Kidney (tissue), 13 donors: ENCODE measurements at regions not wholly inside any gene's neighbourhood (a gene's known extent, or its start where the extent isn't known, plus 50 kb on each side); places are given as distances from the start of the nearest gene placed in this dataset.

Experiments used
- DNase-seq, 5 donors: peaks; one replicate each; pipeline ENCODE4 v3.0.0-alpha.2; 2013 to 2020
- FAIRE-seq: peaks from 2 replicates; lab custom pipeline; 2012; peaks lifted over from hg19 to GRCh38; lab: Jason Lieb, UNC
- H3K27ac ChIP-seq, 2 donors: one replicate each; pipeline ENCODE4 v1.7.0; 2013; ENCODE audit warnings: low read depth in 2 of 2, low read length in 2 of 2, inconsistent platforms in 1 of 2
- H3K27me3 ChIP-seq: one replicate; pipeline ENCODE4 v1.7.1; 2013; ENCODE audit warnings: low read length, inconsistent platforms; ENCODE audit not compliant: control insufficient read depth, insufficient read depth
- H3K36me3 ChIP-seq, 3 donors: one replicate each; pipeline versions ENCODE4 v1.7.0 to v1.7.1; 2013; ENCODE audit warnings: low read length in 3 of 3, control low read depth in 1 of 3, inconsistent platforms in 1 of 3; ENCODE audit not compliant: insufficient read depth in 3 of 3, control insufficient read depth in 2 of 3
- H3K4me1 ChIP-seq, 3 donors: one replicate each; pipeline versions ENCODE4 v1.7.0 to v1.7.1; 2013; ENCODE audit warnings: low read length in 3 of 3, inconsistent platforms in 1 of 3, low read depth in 1 of 3; ENCODE audit not compliant: control insufficient read depth in 2 of 3, insufficient read depth in 2 of 3
- H3K4me3 ChIP-seq, 3 donors: one replicate each; pipeline versions ENCODE4 v1.7.0 to v1.8.1; 2013; ENCODE audit warnings: low read length in 3 of 3, control low read depth in 1 of 3, inconsistent platforms in 1 of 3
- H3K9ac ChIP-seq, 3 donors: one replicate each; pipeline versions ENCODE4 v1.7.0 to v1.7.1; 2013; ENCODE audit warnings: low read length in 3 of 3, control low read depth in 1 of 3, inconsistent platforms in 1 of 3
- H3K9me3 ChIP-seq, 3 donors: one replicate each; pipeline versions ENCODE4 v1.7.0 to v1.7.1; 2013; ENCODE audit warnings: low read length in 3 of 3, control low read depth in 1 of 3, inconsistent platforms in 1 of 3; ENCODE audit not compliant: control insufficient read depth in 2 of 3, insufficient read depth in 1 of 3
- intact Hi-C: fragments of 100-400 bp; cut with DNase I; formaldehyde crosslinking; loops from one replicate; pipeline ENCODE4 v1.11.1; 2022
- TF ChIP-seq, protein P1 (sequence below): IDR thresholded peaks from 3 replicates; pipeline ENCODE4 v1.5.1; 2012; ENCODE audit warnings: mild to moderate bottlenecking, moderate library complexity, borderline replicate concordance; ENCODE audit not compliant: insufficient read depth; ENCODE audit errors: extremely low read depth
- donor health status: control.
- donor health status: control.
- donor health status: control.
- donor health status: control.
- donor health status: control.
- donor health status: DM: yes; HTN: yes; CAD: no.
- donor health status: Normal renal cell carcinoma (clear cell type).

- TF ChIP-seq, protein P1, sequence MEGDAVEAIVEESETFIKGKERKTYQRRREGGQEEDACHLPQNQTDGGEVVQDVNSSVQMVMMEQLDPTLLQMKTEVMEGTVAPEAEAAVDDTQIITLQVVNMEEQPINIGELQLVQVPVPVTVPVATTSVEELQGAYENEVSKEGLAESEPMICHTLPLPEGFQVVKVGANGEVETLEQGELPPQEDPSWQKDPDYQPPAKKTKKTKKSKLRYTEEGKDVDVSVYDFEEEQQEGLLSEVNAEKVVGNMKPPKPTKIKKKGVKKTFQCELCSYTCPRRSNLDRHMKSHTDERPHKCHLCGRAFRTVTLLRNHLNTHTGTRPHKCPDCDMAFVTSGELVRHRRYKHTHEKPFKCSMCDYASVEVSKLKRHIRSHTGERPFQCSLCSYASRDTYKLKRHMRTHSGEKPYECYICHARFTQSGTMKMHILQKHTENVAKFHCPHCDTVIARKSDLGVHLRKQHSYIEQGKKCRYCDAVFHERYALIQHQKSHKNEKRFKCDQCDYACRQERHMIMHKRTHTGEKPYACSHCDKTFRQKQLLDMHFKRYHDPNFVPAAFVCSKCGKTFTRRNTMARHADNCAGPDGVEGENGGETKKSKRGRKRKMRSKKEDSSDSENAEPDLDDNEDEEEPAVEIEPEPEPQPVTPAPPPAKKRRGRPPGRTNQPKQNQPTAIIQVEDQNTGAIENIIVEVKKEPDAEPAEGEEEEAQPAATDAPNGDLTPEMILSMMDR: no peak
- H3K4me3 ChIP-seq: no peak overlapping the region
- FAIRE-seq: no peak
- no peaks in the 10 kb centered on the region for H3K36me3 ChIP-seq
- intact Hi-C loops: no loop called here
- no peaks in the 10 kb centered on the region for H3K4me1 ChIP-seq
- peaks cover 0 to 2% (median 0%) of the 10 kb centered on the region in 3 donors for H3K9me3 ChIP-seq
- H3K27ac ChIP-seq: no peak overlapping the region
- H3K27me3 ChIP-seq: no peaks in the 10 kb centered on the region
- no peak for DNase-seq
- no peak overlapping the region for H3K9ac ChIP-seq
Measured at GRCh38 chr3:25324954-25325655, 103.0 kb upstream of the RARB start.

DNA sequence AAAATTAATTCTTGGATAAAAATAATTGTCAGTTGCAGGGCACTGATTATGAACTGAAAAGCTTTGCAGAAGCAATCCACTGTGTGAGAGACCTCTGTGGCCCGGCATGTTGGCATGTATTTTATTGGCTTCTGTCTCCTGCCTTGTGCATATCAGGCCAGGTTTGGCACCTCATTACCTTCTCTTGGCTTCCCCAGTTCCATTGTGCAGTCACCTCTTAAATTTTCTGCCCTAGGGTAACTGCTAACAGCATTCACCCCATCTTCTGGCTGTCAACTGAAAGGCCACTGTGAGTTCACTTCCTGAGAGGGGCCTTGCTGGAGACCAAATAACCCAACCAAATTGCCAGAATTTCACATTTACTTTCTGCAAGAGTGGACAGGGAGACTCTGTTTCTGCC lies 92.7 kb upstream of the RARB start:
- no peak for DNase-seq
- Histone ChIP-seq H3K27ac (no peak overlapping the region), H3K9me3 (no peaks in the 10 kb centered on the region), H3K27me3 (no peaks in the 10 kb centered on the region), H3K4me3 (no peak overlapping the region), H3K4me1 (no peaks in the 10 kb centered on the region), H3K36me3 (no peaks in the 10 kb centered on the region), H3K9ac (no peak overlapping the region)
- intact Hi-C loops: no loop called here
- FAIRE-seq: no peak
- TF ChIP-seq, protein P1: no peak

GRCh38 chr3:25338158-25338725 lies 89.8 kb upstream of the RARB start:
- no peak for FAIRE-seq

More at GRCh38 chr3:25338158-25338725, 89.8 kb upstream of the RARB start:
- intact Hi-C loops: no loop called here
- Histone ChIP-seq H3K27ac (no peak overlapping the region), H3K9me3 (no peaks in the 10 kb centered on the region), H3K27me3 (no peaks in the 10 kb centered on the region), H3K4me1 (no peaks in the 10 kb centered on the region), H3K36me3 (no peaks in the 10 kb centered on the region), H3K4me3 (no peak overlapping the region), H3K9ac (no peak overlapping the region)
- TF ChIP-seq, protein P1: no peak
- peak in 1 of 5 donors; percentile 30 for DNase-seq
